Neural cell (in vitro differentiated cells): ENCODE measurements at regions not wholly inside any gene's neighbourhood (a gene's known extent, or its start where the extent isn't known, plus 50 kb on each side); places are given as distances from the start of the nearest gene placed in this dataset.

ENCODE experiments used
- H2AFZ ChIP-seq: fragments of 200-600, 300-800 bp; sonication (generic), shearing (Covaris generic); 2 replicates; pipeline ENCODE4 v1.6.0; 2014; ENCODE audit warnings: low read depth, mild to moderate bottlenecking, antibody characterized with exemption, low read length, moderate library complexity
- H3F3A ChIP-seq: fragments of 200-600 bp; shearing (Covaris generic); 2 replicates; pipeline ENCODE4 v1.6.1; 2016; ENCODE audit warnings: mild to moderate bottlenecking, moderate library complexity, mixed read lengths, antibody characterized with exemption, low read length; ENCODE audit not compliant: insufficient read depth, poor library complexity, severe bottlenecking
- H3K27ac ChIP-seq: fragments of 200-600, 300-800 bp; sonication (generic), shearing (Covaris generic); 2 replicates; pipeline ENCODE4 v1.5.1; 2014; ENCODE audit warnings: mild to moderate bottlenecking, low read length, moderate library complexity
- H3K27me3 ChIP-seq: fragments of 300-800, 200-600 bp; sonication (generic), shearing (Covaris generic); 2 replicates; pipeline ENCODE4 v1.6.0; 2014; ENCODE audit warnings: mild to moderate bottlenecking, low read depth, low read length, moderate library complexity; ENCODE audit not compliant: insufficient read depth
- H3K36me3 ChIP-seq: fragments of 300-800, 200-600 bp; sonication (generic), shearing (Covaris generic); 2 replicates; pipeline ENCODE4 v1.5.1; 2014; ENCODE audit warnings: mild to moderate bottlenecking, antibody characterized with exemption, low read length, moderate library complexity; ENCODE audit not compliant: insufficient read depth
- H3K4me2 ChIP-seq: fragments of 300-800, 200-600 bp; sonication (generic), shearing (Covaris generic); 2 replicates; pipeline ENCODE4 v1.6.0; 2014; ENCODE audit warnings: mild to moderate bottlenecking, low read length
- H3K4me3 ChIP-seq: fragments of 300-800, 200-600 bp; sonication (generic), shearing (Covaris generic); 2 replicates; pipeline ENCODE4 v1.5.1; 2014; ENCODE audit warnings: mild to moderate bottlenecking, low read length, moderate library complexity
- H3K79me2 ChIP-seq: fragments of 200-600 bp; shearing (Covaris generic); replicated peaks from 2 replicates; pipeline ENCODE4 v1.6.0; 2014; ENCODE audit warnings: mild to moderate bottlenecking, low read length, moderate library complexity; ENCODE audit not compliant: insufficient read depth
- H3K9ac ChIP-seq: fragments of 300-800, 200-600 bp; sonication (generic), shearing (Covaris generic); 2 replicates; pipeline ENCODE4 v1.6.1; 2016; ENCODE audit warnings: mild to moderate bottlenecking, low read length, mixed read lengths
- H3K9me2 ChIP-seq: fragments of 200-600 bp; shearing (Covaris generic); 2 replicates; pipeline ENCODE4 v1.6.1; 2016; ENCODE audit warnings: mild to moderate bottlenecking, low read length, mixed read lengths; ENCODE audit not compliant: insufficient read depth
- H3K9me3 ChIP-seq: fragments of 200-600, 300-800 bp; sonication (generic), shearing (Covaris generic); 2 replicates; pipeline ENCODE4 v1.6.1; 2016; ENCODE audit warnings: mild to moderate bottlenecking, mixed run types, low read length, moderate library complexity, mixed read lengths
- H4K20me1 ChIP-seq: fragments of 200-600 bp; shearing (Covaris generic); 2 replicates; pipeline ENCODE4 v1.6.1; 2016; ENCODE audit warnings: mild to moderate bottlenecking, mixed run types; ENCODE audit not compliant: insufficient read depth
- EZH2 ChIP-seq: fragments of 200-600, 300-800 bp; shearing (Covaris generic), sonication (generic); IDR thresholded peaks from 2 replicates; pipeline ENCODE4 v1.6.1; 2014; ENCODE audit warnings: antibody characterized with exemption, low read length, borderline replicate concordance, mild to moderate bottlenecking; ENCODE audit not compliant: insufficient read depth, poor library complexity, severe bottlenecking
- SMC3 ChIP-seq: fragments of 450-650 bp; conservative IDR thresholded peaks from 2 replicates; pipeline ENCODE4 v1.6.1; 2014; ENCODE audit warnings: antibody characterized with exemption, mild to moderate bottlenecking, moderate library complexity; ENCODE audit not compliant: poor library complexity
- small RNA-seq, 3 experiments: library from RNA; depleted of rRNA; stranded (forward); fragments of <200 nt; gene quantifications; one replicate each; pipeline ENCODE3, GENCODE V24; 2012
- TF ChIP-seq, protein P1 (sequence below): fragments of 450-650 bp; IDR thresholded peaks from 2 replicates; pipeline ENCODE4 v1.5.1; 2014; ENCODE audit warnings: antibody characterized with exemption, mild to moderate bottlenecking, moderate library complexity; ENCODE audit not compliant: poor library complexity, severe bottlenecking

DNA sequence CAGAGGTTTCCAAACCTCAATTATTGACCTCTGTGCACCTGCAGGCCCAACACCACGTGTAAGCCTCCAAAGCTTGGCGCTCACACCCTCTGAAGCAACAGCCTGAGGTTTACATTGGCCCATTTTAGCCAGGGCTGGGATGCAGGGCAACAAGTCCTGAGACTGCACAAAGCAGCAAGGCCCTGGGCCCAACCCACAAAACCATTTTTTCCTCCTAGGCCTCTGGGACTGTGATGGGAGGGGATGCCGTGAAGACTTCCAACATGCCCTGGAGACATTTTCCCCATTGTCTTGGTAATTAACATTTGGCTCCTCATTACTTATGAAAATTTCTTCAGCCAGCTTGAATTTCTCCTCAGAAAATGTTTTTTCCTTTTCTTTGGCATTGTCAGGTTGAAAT is 54.9 kb upstream of the CNKSR2 start:
- Histone ChIP-seq H3K36me3 (no peaks in the 10 kb centered on the region), H3K27me3 (no peaks in the 10 kb centered on the region), H3K9me2 (no peaks in the 10 kb centered on the region), H3K79me2 (no peaks in the 10 kb centered on the region), H3K27ac (no peak overlapping the region), H2AFZ (no peak overlapping the region), H3K9ac (no peak overlapping the region), H3K9me3 (no peaks in the 10 kb centered on the region), H3K4me3 (no peak overlapping the region), H3K4me2 (no peak overlapping the region), H3F3A (no peaks in the 10 kb centered on the region), H4K20me1 (no peaks in the 10 kb centered on the region)
- TF ChIP-seq EZH2 = no peak
- TF ChIP-seq, protein P1, sequence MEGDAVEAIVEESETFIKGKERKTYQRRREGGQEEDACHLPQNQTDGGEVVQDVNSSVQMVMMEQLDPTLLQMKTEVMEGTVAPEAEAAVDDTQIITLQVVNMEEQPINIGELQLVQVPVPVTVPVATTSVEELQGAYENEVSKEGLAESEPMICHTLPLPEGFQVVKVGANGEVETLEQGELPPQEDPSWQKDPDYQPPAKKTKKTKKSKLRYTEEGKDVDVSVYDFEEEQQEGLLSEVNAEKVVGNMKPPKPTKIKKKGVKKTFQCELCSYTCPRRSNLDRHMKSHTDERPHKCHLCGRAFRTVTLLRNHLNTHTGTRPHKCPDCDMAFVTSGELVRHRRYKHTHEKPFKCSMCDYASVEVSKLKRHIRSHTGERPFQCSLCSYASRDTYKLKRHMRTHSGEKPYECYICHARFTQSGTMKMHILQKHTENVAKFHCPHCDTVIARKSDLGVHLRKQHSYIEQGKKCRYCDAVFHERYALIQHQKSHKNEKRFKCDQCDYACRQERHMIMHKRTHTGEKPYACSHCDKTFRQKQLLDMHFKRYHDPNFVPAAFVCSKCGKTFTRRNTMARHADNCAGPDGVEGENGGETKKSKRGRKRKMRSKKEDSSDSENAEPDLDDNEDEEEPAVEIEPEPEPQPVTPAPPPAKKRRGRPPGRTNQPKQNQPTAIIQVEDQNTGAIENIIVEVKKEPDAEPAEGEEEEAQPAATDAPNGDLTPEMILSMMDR = no peak
- no peak for TF ChIP-seq SMC3

Small RNA genes in the stretch of these regions (small RNA-seq; reads per million reads assigned to genes)
- gene RNU6-133P = 0 to 0.03 (median 0) reads per million in 3 experiments
